NCI-H1436 (cell line): ENCODE measurements at regions not wholly inside any gene's neighbourhood (a gene's known extent, or its start where the extent isn't known, plus 50 kb on each side); places are given as distances from the start of the nearest gene placed in this dataset.
"Not testable (repeated sequence)": the region's sequence is repeated elsewhere in the genome, so short reads cannot be mapped to it uniquely, and the experiment has no call there.

Source experiments
- DNase-seq: peaks from one replicate; lab custom pipeline; 2025; lab: John Stamatoyannopoulos, UW

GRCh38 chr6:113351173-113351834 is 505.8 kb upstream of the MARCKS start:
- no peak for DNase-seq

GRCh38 chr6:113352029-113352801 is 504.9 kb upstream of the MARCKS start:
- DNase-seq: no peak

- no peak for DNase-seq
These were observed 504.3 kb upstream of the MARCKS start for GRCh38 chr6:113352831-113353230.

DNA sequence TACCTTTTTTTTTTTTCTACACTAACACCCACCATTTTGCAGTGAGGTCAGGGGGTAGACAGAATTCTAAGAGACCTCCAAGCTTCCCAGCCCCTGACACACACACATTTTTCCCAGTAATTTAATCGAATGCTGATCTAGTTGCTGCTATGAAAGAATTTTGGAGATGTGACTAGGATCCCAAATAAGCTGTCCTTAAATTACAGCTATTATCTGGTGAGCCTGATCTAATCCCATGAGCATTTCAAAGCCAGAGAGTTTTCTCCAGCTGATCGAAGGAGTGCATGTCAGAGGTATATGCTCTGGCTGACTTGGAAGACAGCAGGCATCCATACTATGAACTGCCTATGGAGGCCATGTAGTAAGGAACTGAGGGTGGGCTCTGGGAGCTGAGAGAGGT is 503.8 kb upstream of the MARCKS start:
- no peak for DNase-seq

- no peak for DNase-seq
These were observed 502.8 kb upstream of the MARCKS start for GRCh38 chr6:113354204-113354895.

DNA sequence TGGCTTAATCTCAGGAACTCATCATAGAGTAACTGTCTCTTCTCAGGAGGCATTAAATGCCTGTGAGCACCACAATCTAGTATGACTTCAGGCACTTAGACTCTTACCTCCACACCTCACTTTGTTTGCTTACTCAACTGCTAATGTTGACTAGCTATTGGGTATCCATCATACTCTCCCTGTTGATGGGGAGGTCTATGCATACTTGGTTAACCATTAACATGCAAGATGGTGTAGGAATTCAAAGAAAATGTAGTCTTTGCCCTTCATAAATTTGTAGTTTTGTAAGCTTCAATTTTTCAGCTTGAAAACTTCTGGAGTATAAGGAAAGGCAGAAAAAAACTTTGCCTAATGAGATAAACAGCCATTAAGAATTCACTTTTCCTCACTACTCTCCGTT is 501.0 kb upstream of the MARCKS start:
- DNase-seq: no peak

DNA sequence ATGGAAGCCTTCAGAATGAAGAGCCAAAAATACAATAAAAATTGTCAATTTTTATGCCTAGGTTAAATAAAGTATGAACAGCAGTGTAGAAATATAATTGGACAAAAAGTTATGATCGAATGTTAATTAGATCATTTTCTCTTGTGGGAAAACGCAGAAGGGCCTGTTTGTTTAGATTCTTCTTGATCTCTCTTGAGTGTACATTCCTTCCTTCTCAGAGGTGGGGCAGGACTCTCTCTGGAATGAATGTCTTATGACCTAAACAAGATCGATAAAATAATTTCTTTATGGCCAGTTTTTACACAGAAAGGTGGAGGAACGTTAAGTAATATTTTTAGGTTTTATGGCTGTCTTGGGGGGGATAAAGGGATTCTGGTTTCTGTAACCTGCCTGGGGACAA is 500.1 kb upstream of the MARCKS start:
- DNase-seq: no peak

- no peak for DNase-seq
These were observed 499.0 kb upstream of the MARCKS start for GRCh38 chr6:113358063-113358583.

DNA sequence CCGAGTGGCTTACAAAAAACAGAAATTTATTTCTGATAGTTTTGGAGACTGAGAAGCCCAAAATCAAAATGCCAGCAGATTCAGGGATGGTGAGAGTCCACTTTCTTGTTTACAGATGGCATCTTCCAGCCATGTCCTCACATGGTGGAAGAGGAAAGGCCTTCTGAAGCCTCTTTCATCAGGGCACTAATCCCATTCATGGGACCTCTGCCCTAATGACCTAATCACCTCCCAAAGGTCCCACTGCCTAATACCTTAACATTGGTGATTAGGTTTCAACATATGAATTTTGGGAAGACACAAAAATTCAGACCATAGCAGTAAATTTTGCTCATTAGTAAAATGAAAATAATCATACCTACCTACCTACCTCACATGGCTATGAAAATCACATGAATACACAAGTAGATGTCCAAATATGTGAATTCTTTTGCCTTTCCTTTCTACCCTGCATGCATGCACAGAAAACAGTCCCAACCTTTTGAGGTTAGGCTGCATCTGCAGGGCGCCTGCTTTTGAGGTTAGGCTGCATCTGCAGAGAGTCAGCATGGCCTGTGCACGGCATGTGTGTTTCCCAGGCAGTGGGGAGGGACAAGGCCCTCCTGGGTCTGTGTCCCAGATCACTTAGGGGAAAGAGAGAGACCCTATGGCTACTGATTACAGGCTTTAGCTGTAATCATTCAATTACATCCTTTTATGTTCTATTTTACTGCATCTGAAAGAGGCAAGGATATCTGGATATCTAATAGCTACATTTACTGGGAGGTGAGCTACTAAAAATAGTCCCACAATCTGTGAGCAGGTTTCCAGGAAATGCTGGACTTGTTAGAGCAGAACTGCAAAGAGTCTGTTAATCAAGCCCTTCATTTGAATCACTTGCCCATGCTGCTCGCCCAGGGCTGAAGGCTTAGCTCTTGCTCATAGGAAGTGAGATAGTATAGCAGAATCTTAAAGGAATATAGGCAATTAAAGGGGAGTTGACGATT is 497.7 kb upstream of the MARCKS start:
- DNase-seq: peak; percentile 41

GRCh38 chr6:113361014-113361645 is 496.0 kb upstream of the MARCKS start:
- DNase-seq: no peak

DNA sequence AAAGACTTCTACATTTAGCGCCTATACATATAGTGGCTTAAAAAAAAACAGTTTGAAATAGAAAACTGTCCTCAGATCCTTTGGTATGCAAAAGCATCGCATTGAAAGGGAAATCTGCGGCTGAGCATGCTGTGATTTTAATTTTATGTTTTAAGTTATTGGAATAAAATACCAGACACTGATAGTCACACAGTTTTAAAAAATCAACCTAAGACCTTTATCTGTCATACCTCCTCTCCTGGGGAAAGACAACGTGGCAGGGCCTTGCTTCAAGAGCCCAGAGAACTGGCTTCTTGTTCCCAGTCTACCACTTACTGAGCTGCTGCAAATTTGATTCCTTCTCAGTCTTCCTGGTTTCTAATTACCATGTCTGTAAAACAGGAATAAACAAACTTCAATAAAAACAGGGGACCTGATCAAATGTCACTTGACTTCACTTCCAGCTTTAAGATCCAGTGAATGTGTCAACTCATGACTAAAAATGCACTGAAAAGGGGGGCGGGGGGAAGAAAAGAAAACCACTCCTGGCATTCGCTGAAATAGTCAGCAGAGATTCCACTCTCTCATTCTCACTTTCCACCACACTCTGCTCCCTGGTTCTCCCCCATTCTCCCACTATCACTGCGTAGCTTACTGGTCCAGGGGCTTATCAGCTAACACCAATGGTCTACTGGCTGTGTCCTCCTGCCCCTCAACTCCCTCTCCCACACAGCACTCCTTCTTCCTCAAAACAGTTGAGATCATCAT is 494.7 kb upstream of the MARCKS start:
- DNase-seq: no peak

- DNase-seq: no peak
These were observed 493.9 kb upstream of the MARCKS start for GRCh38 chr6:113363048-113363798.

GRCh38 chr6:113363866-113364265 is 493.3 kb upstream of the MARCKS start:
- no peak for DNase-seq

- DNase-seq: no peak
These were observed 492.4 kb upstream of the MARCKS start for GRCh38 chr6:113364766-113365165.

GRCh38 chr6:113365191-113365590 is 492.0 kb upstream of the MARCKS start:
- DNase-seq: no peak

DNA sequence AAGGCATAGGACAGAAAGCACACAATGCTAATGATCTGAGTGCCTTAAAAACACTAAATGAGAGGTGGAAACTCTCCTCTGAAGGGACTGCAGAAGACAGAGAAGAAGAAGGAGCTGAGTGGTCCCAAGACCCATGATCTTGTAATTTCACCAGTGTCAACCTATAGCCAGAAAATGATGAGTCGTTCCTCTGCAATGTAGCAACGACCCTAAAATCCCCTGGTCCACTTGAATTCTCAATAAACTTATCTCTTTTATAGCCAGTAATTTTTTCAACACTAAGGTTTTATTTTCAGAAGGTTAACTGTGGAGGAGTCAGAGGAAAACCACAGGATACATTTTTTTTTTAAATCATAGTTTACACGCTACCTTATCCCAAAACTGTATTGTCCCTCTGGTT is 490.6 kb upstream of the MARCKS start:
- no peak for DNase-seq

- no peak for DNase-seq
These were observed 486.3 kb upstream of the MARCKS start for GRCh38 chr6:113370508-113371502.

DNA sequence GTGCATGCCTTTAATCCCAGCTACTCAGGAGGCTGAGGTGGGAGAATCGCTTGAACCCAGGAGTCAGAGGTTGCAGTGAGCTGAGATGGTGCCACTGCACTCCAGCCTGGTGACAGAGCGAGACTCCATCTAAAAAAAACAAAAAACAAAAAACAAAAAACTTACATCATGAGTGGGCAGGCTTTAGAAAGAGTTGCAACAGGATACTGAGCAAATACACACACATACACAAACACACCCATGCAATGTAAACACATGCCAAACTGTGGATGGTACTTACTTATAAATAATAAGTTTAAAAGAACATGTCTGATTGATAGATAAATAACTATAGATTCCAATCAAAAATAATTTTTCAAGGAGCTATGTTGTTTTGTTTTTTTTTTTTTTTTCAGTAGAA is 481.7 kb upstream of the MARCKS start:
- DNase-seq: not testable (repeated sequence)
